GM21423 (cell line): ENCODE measurements at regions not wholly inside any gene's neighbourhood (a gene's known extent, or its start where the extent isn't known, plus 50 kb on each side); places are given as distances from the start of the nearest gene placed in this dataset.
A peak's percentile ranks its signal among the peaks of the same experiment; 100 is the strongest.
"Not testable (repeated sequence)": the region's sequence is repeated elsewhere in the genome, so short reads cannot be mapped to it uniquely, and the experiment has no call there.

Experiments used
- ATAC-seq: cut with Tn5 transposase; IDR thresholded peaks from one replicate; pipeline ENCODE4 v1.9.1; 2021; ENCODE audit warnings: mild to moderate bottlenecking, moderate library complexity; ENCODE audit not compliant: unreplicated experiment

GRCh38 chr4:177235026-177235425, 74.6 kb upstream of the NEIL3 start:
- no peak for ATAC-seq

- no peak for ATAC-seq
These were observed 72.8 kb upstream of the NEIL3 start for GRCh38 chr4:177236886-177237285.

DNA sequence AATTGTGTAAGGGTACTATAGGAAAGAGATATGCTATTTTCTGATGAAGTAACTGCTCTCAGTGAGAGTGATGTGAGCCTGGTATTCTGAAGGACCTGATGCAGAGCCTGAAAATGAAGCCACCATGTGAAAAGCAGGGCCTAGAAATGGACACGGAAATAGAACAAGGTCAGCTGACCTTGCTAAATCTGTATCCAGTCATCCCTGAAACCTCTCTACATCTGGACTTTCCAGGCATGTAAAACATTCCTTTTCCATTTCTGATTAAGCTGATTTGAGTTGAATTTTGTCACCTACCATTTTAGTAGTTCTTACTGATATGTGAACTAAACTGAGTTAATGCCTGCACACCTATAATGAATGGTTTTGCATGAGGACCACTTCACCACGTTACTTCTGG, 72.4 kb upstream of the NEIL3 start:
- ATAC-seq: no peak

DNA sequence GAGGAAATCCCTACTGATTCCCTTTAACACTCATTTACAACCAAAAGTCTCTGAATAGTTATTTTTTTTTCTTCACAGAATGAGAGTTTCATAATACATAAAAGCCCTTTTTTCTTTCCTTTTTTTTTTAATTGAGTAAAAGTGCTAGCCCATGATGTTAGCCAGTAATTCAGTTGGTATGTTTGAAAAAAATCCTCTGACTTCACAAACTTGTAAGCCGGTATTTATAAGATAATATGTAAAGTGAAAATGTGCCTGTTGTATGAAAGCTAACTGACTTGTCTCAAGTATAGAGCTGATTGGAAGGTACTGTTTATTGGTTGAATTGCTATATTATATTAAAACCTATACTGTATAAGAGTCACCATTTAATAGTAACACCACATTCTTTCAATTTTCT, 70.2 kb upstream of the NEIL3 start:
- no peak for ATAC-seq

- no peak for ATAC-seq
These were observed 69.8 kb upstream of the NEIL3 start for GRCh38 chr4:177239878-177240277.

DNA sequence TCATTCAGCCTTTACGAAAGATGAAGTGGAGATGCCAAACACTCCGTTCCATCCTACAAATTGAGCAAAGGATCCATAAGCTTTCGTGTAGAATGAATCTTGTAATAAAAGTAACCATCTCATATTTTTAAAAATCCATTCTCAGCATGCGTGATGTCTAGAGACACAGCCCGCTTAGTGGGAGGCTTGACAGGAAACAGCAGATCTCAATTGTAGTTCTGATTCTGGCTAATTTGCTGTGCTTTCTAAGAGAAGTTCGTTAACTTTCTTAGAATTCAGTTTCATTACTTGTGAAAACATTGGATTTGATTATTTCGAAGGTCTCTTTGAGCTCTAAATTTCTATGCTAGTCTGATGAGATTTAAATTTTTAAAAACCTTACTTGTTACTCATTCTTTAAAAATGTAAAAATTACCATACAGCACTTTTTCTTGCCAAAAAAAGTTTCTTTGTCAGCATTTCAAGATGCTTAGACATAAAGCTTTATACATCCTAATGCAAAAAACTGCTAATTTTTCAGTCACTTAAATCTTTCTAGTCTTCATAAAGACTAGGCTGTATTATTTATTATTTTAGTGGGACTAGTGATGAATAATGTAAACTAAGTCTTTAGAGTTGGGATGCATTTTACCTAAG, 66.9 kb upstream of the NEIL3 start:
- no peak for ATAC-seq

GRCh38 chr4:177246641-177247584, 62.8 kb upstream of the NEIL3 start:
- ATAC-seq: no peak

GRCh38 chr4:177250056-177250696, 59.5 kb upstream of the NEIL3 start:
- ATAC-seq: peak; percentile 97

DNA sequence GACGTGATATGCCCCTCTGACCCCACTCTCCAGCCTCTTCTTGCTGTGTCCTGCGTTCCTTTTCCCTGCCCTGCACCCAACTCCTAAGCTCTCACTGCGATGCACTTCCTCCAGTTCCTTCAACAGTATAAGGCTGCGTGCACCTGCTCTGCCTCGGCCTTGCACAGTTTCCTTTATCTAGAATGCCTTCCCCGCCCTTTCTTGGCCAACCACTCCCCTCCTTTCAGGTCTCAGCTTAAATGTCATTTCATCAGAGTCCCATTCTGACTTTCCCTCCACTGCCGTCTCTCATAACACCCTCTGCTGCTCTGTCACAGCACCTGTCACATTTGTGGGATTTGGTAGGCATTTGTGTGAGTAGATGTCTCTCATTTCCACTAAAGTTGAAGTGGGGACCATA, 58.4 kb upstream of the NEIL3 start:
- ATAC-seq: no peak

DNA sequence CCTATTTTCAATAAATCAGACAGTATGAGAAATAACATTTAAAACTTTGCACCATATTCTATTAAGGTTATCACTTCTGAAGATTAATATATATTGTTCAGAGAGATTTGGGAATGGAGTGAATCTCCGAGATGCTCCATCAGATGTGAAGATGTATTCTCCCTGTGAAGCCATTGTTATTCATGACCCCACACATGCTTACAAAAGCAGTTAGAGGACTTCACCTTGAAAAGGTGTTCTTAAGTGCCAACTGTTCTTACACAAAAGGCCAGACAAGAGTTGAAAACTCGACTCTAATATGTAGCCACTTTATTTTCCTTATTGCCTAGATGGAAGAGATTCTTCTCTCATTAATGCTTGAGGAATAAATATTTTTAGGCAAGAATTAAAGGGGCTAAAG, 54.3 kb upstream of the NEIL3 start:
- ATAC-seq: no peak

- ATAC-seq: no peak
These were observed 52.7 kb upstream of the NEIL3 start for GRCh38 chr4:177256950-177257349.

DNA sequence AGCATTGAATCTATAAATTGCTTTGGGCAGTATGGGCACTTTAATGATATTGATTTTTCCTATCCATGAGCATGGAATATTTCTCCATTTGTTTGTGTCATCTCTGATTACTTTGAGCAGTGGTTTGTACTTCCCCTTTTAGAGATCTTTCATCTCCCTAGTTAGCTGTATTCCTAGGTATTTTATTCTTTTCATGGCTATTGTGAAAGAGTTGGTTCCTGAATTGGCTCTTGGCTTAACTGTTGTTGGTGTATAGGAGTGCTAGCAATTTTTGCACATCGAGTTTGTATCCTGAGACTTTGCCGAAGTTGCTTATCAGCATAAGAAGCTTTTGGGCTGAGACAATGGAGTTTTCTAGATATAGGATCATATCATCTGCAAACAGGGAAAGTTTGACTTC, 50.2 kb upstream of the NEIL3 start:
- not testable (repeated sequence) for ATAC-seq
